SK-N-SH treated with all-trans-retinoic acid at 6 μM for 48 hours (cell line): ENCODE measurements at regions not wholly inside any gene's neighbourhood (a gene's known extent, or its start where the extent isn't known, plus 50 kb on each side); places are given as distances from the start of the nearest gene placed in this dataset.

Source experiments
- ATAC-seq: fragments of 200-7000 bp; cut with Tn5 transposase; 3 replicates; pipeline ENCODE4 v1.9.1; 2020; ENCODE audit warnings: mild to moderate bottlenecking, moderate library complexity
- BACH2 ChIP-seq: fragments of 250-450 bp; sonication (Bioruptor Pico); IDR thresholded peaks from 2 replicates; pipeline ENCODE4 v1.9.0; 2021; ENCODE audit warnings: mild to moderate bottlenecking, borderline replicate concordance
- CSDC2 ChIP-seq: fragments of 250-450 bp; sonication (Bioruptor Pico); IDR thresholded peaks from 2 replicates; pipeline ENCODE4 v1.5.0; 2020; ENCODE audit warnings: mild to moderate bottlenecking, moderate library complexity
- ESRRG ChIP-seq: fragments of 250-450 bp; sonication (Bioruptor Pico); IDR thresholded peaks from 2 replicates; pipeline ENCODE4 v1.6.1; 2021; ENCODE audit warnings: mild to moderate bottlenecking
- GLIS3 ChIP-seq: fragments of 250-450 bp; sonication (Bioruptor Pico); IDR thresholded peaks from 2 replicates; pipeline ENCODE4 v1.5.0; 2020; ENCODE audit warnings: mild to moderate bottlenecking, moderate library complexity
- ISL1 ChIP-seq: fragments of 250-450 bp; sonication (Bioruptor Pico); IDR thresholded peaks from 2 replicates; pipeline ENCODE4 v2.1.2; 2022; ENCODE audit warnings: mild to moderate bottlenecking, moderate library complexity
- OSR1 ChIP-seq: fragments of 250-450 bp; sonication (Bioruptor Pico); IDR thresholded peaks from 2 replicates; pipeline ENCODE4 v1.8.0; 2022; ENCODE audit warnings: moderate library complexity, mild to moderate bottlenecking, inconsistent platforms
- PPARA ChIP-seq: fragments of 250-450 bp; sonication (Bioruptor Pico); IDR thresholded peaks from 2 replicates; pipeline ENCODE4 v1.5.0; 2020; ENCODE audit warnings: mild to moderate bottlenecking, borderline replicate concordance
- RARB ChIP-seq: fragments of 250-450 bp; sonication (Bioruptor Pico); IDR thresholded peaks from 2 replicates; pipeline ENCODE4 v1.8.0; 2021; ENCODE audit warnings: mild to moderate bottlenecking, moderate library complexity
- TOX ChIP-seq: fragments of 250-450 bp; sonication (Bioruptor Pico); IDR thresholded peaks from 2 replicates; pipeline ENCODE4 v1.8.0; 2021; ENCODE audit warnings: mild to moderate bottlenecking, moderate library complexity, borderline replicate concordance
- ZC3H10 ChIP-seq: fragments of 250-450 bp; sonication (Bioruptor Pico); IDR thresholded peaks from 2 replicates; pipeline ENCODE4 v1.5.1; 2021; ENCODE audit warnings: mild to moderate bottlenecking, moderate library complexity
- ZFP3 ChIP-seq: fragments of 250-450 bp; sonication (Bioruptor Pico); IDR thresholded peaks from 2 replicates; pipeline ENCODE4 v1.5.0; 2020; ENCODE audit warnings: mild to moderate bottlenecking, moderate library complexity
- ZFP30 ChIP-seq: fragments of 450-650 bp; formaldehyde crosslinking; IDR thresholded peaks from 2 replicates; pipeline ENCODE4 v1.5.0; 2022; ENCODE audit warnings: mild to moderate bottlenecking, moderate library complexity
- ZNF565 ChIP-seq: fragments of 450-650 bp; formaldehyde crosslinking; conservative IDR thresholded peaks from 2 replicates; pipeline ENCODE4 v1.5.0; 2020; ENCODE audit warnings: low read depth, mild to moderate bottlenecking, moderate library complexity
- ZNF70 ChIP-seq: fragments of 450-650 bp; formaldehyde crosslinking; IDR thresholded peaks from 2 replicates; pipeline ENCODE4 v1.5.0; 2020; ENCODE audit warnings: mild to moderate bottlenecking, moderate library complexity
- ZNF8 ChIP-seq: fragments of 450-650 bp; formaldehyde crosslinking; IDR thresholded peaks from 2 replicates; pipeline ENCODE4 v1.5.0; 2020; ENCODE audit warnings: mild to moderate bottlenecking, moderate library complexity
- TF ChIP-seq, protein P1 (sequence below): fragments of 250-450 bp; sonication (Bioruptor Pico); IDR thresholded peaks from 2 replicates; pipeline ENCODE4 v1.5.1; 2021; ENCODE audit warnings: mild to moderate bottlenecking, moderate library complexity
- TF ChIP-seq, protein P2 (sequence below): fragments of 250-450 bp; sonication (Bioruptor Pico); IDR thresholded peaks from 2 replicates; pipeline ENCODE4 v1.8.0; 2021; ENCODE audit warnings: low read depth, mild to moderate bottlenecking, moderate library complexity, borderline replicate concordance
- TF ChIP-seq, protein P3 (sequence below): fragments of 250-450 bp; sonication (Bioruptor Pico); IDR thresholded peaks from 2 replicates; pipeline ENCODE4 v1.5.1; 2020; ENCODE audit warnings: low read depth, mild to moderate bottlenecking, moderate library complexity
- TF ChIP-seq, protein P4 (sequence below): fragments of 250-450 bp; sonication (Bioruptor Pico); IDR thresholded peaks from 2 replicates; pipeline ENCODE4 v1.5.0; 2020; ENCODE audit warnings: mild to moderate bottlenecking, moderate library complexity

DNA sequence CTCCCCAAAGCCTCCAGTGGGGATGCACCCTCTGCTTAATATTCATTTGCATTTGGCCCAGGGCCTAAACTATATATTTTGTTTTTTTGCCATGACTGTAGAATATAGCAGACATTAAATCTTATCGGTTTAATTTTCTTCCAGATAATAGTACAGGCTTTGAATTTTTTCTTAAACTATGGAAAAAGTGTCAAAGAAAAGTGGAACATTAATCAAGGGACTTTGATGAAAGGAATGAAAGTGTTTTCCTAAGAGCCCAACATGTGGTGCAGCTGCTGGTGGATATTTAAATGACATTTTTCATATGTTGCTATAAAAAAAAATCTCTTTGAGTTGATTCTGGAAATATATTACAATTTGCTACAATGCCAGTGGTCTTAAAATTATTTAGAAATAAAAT is 346.8 kb downstream of the CYP26B1 start:
- TF ChIP-seq BACH2 (CRISPR knock-in tag) = no peak
- no peak for TF ChIP-seq ZNF565 (CRISPR knock-in tag)
- TF ChIP-seq, all 23 proteins: peak for 0
- no peak for ATAC-seq

DNA sequence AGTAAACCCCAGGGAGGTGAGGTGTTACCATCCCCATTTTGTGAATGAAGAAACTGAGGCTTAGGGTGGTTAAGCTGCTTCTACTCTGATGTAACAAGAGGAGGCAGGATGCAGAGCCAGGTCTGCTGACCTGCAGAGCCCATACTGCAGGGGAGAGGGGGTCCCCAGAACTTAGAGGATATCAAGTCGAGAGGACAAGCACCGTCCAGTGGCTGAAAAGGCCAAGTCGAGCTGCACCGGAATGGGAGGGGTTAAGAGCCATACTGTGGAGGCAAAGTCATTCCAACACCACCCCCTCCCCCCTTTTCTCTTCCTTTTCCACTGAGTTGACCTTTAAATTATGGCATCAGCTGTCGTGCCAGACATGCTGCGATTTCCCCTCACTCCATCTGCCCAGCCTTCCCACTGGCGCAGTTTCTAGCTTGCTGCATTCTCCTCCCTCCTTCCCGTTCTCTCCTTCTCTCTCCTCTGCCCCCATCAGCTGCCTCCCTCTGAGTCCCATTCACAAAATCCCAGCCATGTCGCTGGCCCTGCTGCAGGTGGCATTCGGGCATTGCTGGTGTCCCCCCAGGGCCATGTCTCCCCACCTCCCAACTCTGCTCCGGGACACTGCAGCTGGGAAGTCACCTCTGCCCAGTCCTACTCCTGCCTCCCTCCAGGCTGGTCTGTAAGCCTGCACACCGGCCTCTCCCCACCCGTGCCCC is 346.9 kb downstream of the DYSF start:
- no peak for ATAC-seq
- TF ChIP-seq, protein P1, sequence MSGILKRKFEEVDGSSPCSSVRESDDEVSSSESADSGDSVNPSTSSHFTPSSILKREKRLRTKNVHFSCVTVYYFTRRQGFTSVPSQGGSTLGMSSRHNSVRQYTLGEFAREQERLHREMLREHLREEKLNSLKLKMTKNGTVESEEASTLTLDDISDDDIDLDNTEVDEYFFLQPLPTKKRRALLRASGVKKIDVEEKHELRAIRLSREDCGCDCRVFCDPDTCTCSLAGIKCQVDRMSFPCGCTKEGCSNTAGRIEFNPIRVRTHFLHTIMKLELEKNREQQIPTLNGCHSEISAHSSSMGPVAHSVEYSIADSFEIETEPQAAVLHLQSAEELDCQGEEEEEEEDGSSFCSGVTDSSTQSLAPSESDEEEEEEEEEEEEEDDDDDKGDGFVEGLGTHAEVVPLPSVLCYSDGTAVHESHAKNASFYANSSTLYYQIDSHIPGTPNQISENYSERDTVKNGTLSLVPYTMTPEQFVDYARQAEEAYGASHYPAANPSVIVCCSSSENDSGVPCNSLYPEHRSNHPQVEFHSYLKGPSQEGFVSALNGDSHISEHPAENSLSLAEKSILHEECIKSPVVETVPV (CRISPR knock-in tag) = no peak
- TF ChIP-seq ZNF70 (CRISPR knock-in tag) (no peak), TOX (CRISPR knock-in tag) (no peak), ESRRG (no peak), ZFP30 (CRISPR knock-in tag) (no peak), ZNF565 (CRISPR knock-in tag) (no peak), ZNF8 (CRISPR knock-in tag) (no peak), BACH2 (CRISPR knock-in tag) (no peak), CSDC2 (CRISPR knock-in tag) (no peak), GLIS3 (no peak), ZC3H10 (CRISPR knock-in tag) (no peak), PPARA (CRISPR knock-in tag) (no peak), OSR1 (no peak)
- TF ChIP-seq, protein P2, sequence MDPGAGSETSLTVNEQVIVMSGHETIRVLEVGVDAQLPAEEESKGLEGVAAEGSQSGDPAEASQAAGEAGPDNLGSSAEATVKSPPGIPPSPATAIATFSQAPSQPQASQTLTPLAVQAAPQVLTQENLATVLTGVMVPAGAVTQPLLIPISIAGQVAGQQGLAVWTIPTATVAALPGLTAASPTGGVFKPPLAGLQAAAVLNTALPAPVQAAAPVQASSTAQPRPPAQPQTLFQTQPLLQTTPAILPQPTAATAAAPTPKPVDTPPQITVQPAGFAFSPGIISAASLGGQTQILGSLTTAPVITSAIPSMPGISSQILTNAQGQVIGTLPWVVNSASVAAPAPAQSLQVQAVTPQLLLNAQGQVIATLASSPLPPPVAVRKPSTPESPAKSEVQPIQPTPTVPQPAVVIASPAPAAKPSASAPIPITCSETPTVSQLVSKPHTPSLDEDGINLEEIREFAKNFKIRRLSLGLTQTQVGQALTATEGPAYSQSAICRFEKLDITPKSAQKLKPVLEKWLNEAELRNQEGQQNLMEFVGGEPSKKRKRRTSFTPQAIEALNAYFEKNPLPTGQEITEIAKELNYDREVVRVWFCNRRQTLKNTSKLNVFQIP = no peak
- TF ChIP-seq, protein P3, sequence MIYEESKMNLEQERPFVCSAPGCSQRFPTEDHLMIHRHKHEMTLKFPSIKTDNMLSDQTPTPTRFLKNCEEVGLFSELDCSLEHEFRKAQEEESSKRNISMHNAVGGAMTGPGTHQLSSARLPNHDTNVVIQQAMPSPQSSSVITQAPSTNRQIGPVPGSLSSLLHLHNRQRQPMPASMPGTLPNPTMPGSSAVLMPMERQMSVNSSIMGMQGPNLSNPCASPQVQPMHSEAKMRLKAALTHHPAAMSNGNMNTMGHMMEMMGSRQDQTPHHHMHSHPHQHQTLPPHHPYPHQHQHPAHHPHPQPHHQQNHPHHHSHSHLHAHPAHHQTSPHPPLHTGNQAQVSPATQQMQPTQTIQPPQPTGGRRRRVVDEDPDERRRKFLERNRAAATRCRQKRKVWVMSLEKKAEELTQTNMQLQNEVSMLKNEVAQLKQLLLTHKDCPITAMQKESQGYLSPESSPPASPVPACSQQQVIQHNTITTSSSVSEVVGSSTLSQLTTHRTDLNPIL (CRISPR knock-in tag) = no peak
- TF ChIP-seq, protein P4, sequence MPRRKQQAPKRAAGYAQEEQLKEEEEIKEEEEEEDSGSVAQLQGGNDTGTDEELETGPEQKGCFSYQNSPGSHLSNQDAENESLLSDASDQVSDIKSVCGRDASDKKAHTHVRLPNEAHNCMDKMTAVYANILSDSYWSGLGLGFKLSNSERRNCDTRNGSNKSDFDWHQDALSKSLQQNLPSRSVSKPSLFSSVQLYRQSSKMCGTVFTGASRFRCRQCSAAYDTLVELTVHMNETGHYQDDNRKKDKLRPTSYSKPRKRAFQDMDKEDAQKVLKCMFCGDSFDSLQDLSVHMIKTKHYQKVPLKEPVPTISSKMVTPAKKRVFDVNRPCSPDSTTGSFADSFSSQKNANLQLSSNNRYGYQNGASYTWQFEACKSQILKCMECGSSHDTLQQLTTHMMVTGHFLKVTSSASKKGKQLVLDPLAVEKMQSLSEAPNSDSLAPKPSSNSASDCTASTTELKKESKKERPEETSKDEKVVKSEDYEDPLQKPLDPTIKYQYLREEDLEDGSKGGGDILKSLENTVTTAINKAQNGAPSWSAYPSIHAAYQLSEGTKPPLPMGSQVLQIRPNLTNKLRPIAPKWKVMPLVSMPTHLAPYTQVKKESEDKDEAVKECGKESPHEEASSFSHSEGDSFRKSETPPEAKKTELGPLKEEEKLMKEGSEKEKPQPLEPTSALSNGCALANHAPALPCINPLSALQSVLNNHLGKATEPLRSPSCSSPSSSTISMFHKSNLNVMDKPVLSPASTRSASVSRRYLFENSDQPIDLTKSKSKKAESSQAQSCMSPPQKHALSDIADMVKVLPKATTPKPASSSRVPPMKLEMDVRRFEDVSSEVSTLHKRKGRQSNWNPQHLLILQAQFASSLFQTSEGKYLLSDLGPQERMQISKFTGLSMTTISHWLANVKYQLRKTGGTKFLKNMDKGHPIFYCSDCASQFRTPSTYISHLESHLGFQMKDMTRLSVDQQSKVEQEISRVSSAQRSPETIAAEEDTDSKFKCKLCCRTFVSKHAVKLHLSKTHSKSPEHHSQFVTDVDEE = no peak
- TF ChIP-seq, all 23 proteins: peak for 0

DNA sequence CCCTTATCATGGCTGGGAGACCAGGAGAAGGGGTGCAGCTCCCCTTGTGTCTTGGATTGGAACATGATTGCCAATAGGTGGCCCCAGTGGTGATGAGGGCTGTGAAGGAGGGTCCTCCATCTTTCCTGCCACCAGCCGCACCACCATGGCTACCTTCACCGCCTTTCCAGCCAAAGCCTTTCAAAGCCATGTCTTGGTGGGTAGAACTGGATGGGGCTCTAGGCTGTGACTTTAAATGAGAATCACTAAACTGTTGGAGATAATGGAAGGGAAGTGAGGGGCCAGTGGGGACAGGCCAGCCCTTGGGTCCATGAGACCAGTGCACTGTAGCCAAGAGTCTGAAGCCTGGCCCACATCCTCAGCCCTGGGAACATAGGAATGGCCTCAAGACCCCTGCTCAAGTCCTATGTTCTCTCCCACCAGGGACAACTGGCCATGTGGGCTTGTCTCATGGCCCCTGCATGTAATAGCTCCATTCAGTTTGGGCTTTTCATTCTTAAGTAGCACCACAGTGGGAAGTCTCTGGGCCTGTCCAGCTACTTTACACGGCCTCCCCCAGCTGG is 345.7 kb downstream of the DYSF start:
- TF ChIP-seq ZFP3 (CRISPR knock-in tag) (no peak), RARB (no peak), ISL1 (CRISPR knock-in tag) (no peak), BACH2 (CRISPR knock-in tag) (no peak), ZNF8 (CRISPR knock-in tag) (no peak), PPARA (CRISPR knock-in tag) (no peak), GLIS3 (no peak)
- TF ChIP-seq, protein P3 (CRISPR knock-in tag) = no peak
- TF ChIP-seq, protein P2 = no peak
- no peak for ATAC-seq
